Common myeloid progenitor, CD34-positive (primary cell): ENCODE measurements at regions not wholly inside any gene's neighbourhood (a gene's known extent, or its start where the extent isn't known, plus 50 kb on each side); places are given as distances from the start of the nearest gene placed in this dataset.

Source experiments
- CTCF ChIA-PET: fragments of 350-600 bp; sonication (Branson Sonifier 250); formaldehyde crosslinking; loops from one replicate; lab custom pipeline; 2021; ENCODE audit warnings: antibody characterized with exemption; lab: Charles Lee
- POLR2A ChIA-PET: fragments of 350-600 bp; sonication (Branson Sonifier 250); formaldehyde crosslinking; loops from one replicate; lab custom pipeline; 2021; ENCODE audit warnings: antibody characterized with exemption; lab: Charles Lee
- DNase-seq, 3 donors: peaks; one replicate each; pipeline versions ENCODE4 v3.0.0 to v3.0.0-alpha.2; 2013
- H3K27ac ChIP-seq, 2 experiments: 1 replicate in 1 of 2; 2 replicates in 1 of 2; pipeline ENCODE4 v1.7.0; 2013; ENCODE audit warnings: inconsistent platforms in 2 of 2, low read length in 2 of 2, mild to moderate bottlenecking in 2 of 2, low read depth in 1 of 2, moderate library complexity in 1 of 2; ENCODE audit not compliant: severe bottlenecking in 2 of 2, insufficient read depth in 1 of 2, poor library complexity in 1 of 2
- H3K27me3 ChIP-seq, 5 experiments: replicated peaks in 2 of 5; 1 replicate in 3 of 5; 2 replicates in 2 of 5; pipeline versions ENCODE4 v1.6.1 to v1.7.0; 2013; ENCODE audit warnings: low read length in 4 of 5, mild to moderate bottlenecking in 2 of 5, moderate library complexity in 2 of 5, inconsistent platforms in 1 of 5; ENCODE audit not compliant: insufficient read depth in 5 of 5, control insufficient read depth in 4 of 5
- H3K36me3 ChIP-seq, 4 experiments: 1 replicate in 2 of 4; 2 replicates in 2 of 4; pipeline versions ENCODE4 v1.6.1 to v1.7.0; 2013; ENCODE audit warnings: low read length in 3 of 4, control low read depth in 1 of 4, mild to moderate bottlenecking in 1 of 4; ENCODE audit not compliant: control insufficient read depth in 4 of 4, insufficient read depth in 4 of 4
- H3K4me1 ChIP-seq, 4 experiments: 1 replicate in 3 of 4; 2 replicates in 1 of 4; pipeline versions ENCODE4 v1.6.1 to v1.7.1; 2013; ENCODE audit warnings: low read length in 3 of 4, mild to moderate bottlenecking in 3 of 4, control low read depth in 1 of 4, inconsistent platforms in 1 of 4, moderate library complexity in 1 of 4; ENCODE audit not compliant: control insufficient read depth in 4 of 4, insufficient read depth in 4 of 4; ENCODE audit errors: control extremely low read depth in 1 of 4
- H3K4me3 ChIP-seq, 7 experiments: 1 replicate in 4 of 7; 2 replicates in 3 of 7; pipeline versions ENCODE4 v1.5.1 to v1.7.0; 2013; ENCODE audit warnings: mild to moderate bottlenecking in 7 of 7, low read length in 6 of 7, moderate library complexity in 6 of 7, inconsistent platforms in 2 of 7, low read depth in 2 of 7, control low read depth in 1 of 7; ENCODE audit not compliant: insufficient read depth in 4 of 7, control insufficient read depth in 1 of 7; ENCODE audit errors: extremely low read depth in 1 of 7
- H3K9me3 ChIP-seq, 5 experiments: 1 replicate in 4 of 5; 2 replicates in 1 of 5; pipeline versions ENCODE4 v1.6.1 to v1.7.1; 2013; ENCODE audit warnings: low read length in 4 of 5, mild to moderate bottlenecking in 2 of 5, inconsistent platforms in 1 of 5, low read depth in 1 of 5, moderate library complexity in 1 of 5; ENCODE audit not compliant: control insufficient read depth in 4 of 5, insufficient read depth in 2 of 5; ENCODE audit errors: control extremely low read depth in 1 of 5
- WGBS: methylation state at CpG from one replicate; pipeline ENCODE4 v1.1.5; 2013; ENCODE audit not compliant: insufficient coverage; 5-methylcytosine and 5-hydroxymethylcytosine counted together

GRCh38 chr3:189096092-189096491 is 75.7 kb upstream of the TPRG1 start:
- Histone ChIP-seq H3K4me1 (peaks cover 0 to 3% (median 1%) of the 10 kb centered on the region in 4 experiments), H3K4me3 (no peak overlapping the region), H3K27ac (no peak overlapping the region), H3K36me3 (no peaks in the 10 kb centered on the region), H3K9me3 (no peaks in the 10 kb centered on the region), H3K27me3 (no peaks in the 10 kb centered on the region)
- 80% methylated on average over 1 of the region's 1 CpG for WGBS
- POLR2A ChIA-PET = no interaction called here
- no peak for DNase-seq
- CTCF ChIA-PET = interaction anchor here (0.9 to 1.4 kb wide), 2 partner anchors 10 to 15 kb away, joined by 3 read pairs; no protein-coding TSS in a partner anchor

- H3K27ac ChIP-seq = no peak overlapping the region
- no peaks in the 10 kb centered on the region for H3K9me3 ChIP-seq
- DNase-seq = no peak
- WGBS = 86% methylated on average over 7 of the region's 12 CpGs
- H3K4me3 ChIP-seq = no peak overlapping the region
- H3K36me3 ChIP-seq = no peaks in the 10 kb centered on the region
- ChIA-PET CTCF (no interaction called here), POLR2A (no interaction called here)
- no peaks in the 10 kb centered on the region for H3K27me3 ChIP-seq
- peaks cover 0 to 3% (median 1%) of the 10 kb centered on the region in 4 experiments for H3K4me1 ChIP-seq
These were observed 72.7 kb upstream of the TPRG1 start for GRCh38 chr3:189099031-189099471.

GRCh38 chr3:189099505-189100290 is 72.1 kb upstream of the TPRG1 start:
- Histone ChIP-seq H3K4me3 (no peak overlapping the region), H3K27ac (no peak overlapping the region), H3K36me3 (no peaks in the 10 kb centered on the region), H3K27me3 (no peaks in the 10 kb centered on the region), H3K4me1 (peaks cover 0 to 3% (median 1%) of the 10 kb centered on the region in 4 experiments), H3K9me3 (peaks cover 0 to 1% (median 0%) of the 10 kb centered on the region in 5 experiments)
- DNase-seq = no peak
- CTCF ChIA-PET = no interaction called here
- POLR2A ChIA-PET = no interaction called here
- 99% methylated on average over 11 of the region's 12 CpGs for WGBS

GRCh38 chr3:189100866-189101265 is 70.9 kb upstream of the TPRG1 start:
- H3K27me3 ChIP-seq = no peaks in the 10 kb centered on the region
- ChIA-PET CTCF (no interaction called here), POLR2A (no interaction called here)
- H3K9me3 ChIP-seq = peaks cover 0 to 1% (median 0%) of the 10 kb centered on the region in 5 experiments
- peaks cover 0 to 3% (median 1%) of the 10 kb centered on the region in 4 experiments for H3K4me1 ChIP-seq
- no peaks in the 10 kb centered on the region for H3K36me3 ChIP-seq
- H3K27ac ChIP-seq = no peak overlapping the region
- no peak for DNase-seq
- WGBS = 94% methylated on average over 2 of the region's 2 CpGs
- H3K4me3 ChIP-seq = no peak overlapping the region

GRCh38 chr3:189101594-189101993 is 70.2 kb upstream of the TPRG1 start:
- Histone ChIP-seq H3K4me3 (no peak overlapping the region), H3K9me3 (peaks cover 0 to 1% (median 0%) of the 10 kb centered on the region in 5 experiments), H3K4me1 (peaks cover 0 to 3% (median 1%) of the 10 kb centered on the region in 4 experiments), H3K27me3 (no peaks in the 10 kb centered on the region), H3K36me3 (no peaks in the 10 kb centered on the region), H3K27ac (no peak overlapping the region)
- 100% methylated on average over 1 of the region's 2 CpGs for WGBS
- POLR2A ChIA-PET = no interaction called here
- CTCF ChIA-PET = no interaction called here
- no peak for DNase-seq

- H3K27ac ChIP-seq = no peak overlapping the region
- H3K9me3 ChIP-seq = peaks cover 0 to 1% (median 0%) of the 10 kb centered on the region in 5 experiments
- H3K27me3 ChIP-seq = no peaks in the 10 kb centered on the region
- H3K4me3 ChIP-seq = no peak overlapping the region
- peaks cover 0 to 1% (median under 1%) of the 10 kb centered on the region in 4 experiments for H3K4me1 ChIP-seq
- WGBS = no CpG with 5 or more reads among the region's 1 CpG
- H3K36me3 ChIP-seq = no peaks in the 10 kb centered on the region
- CTCF ChIA-PET = no interaction called here
- no peak for DNase-seq
- POLR2A ChIA-PET = no interaction called here
These were observed 68.6 kb upstream of the TPRG1 start for GRCh38 chr3:189103208-189103607.

- H3K4me3 ChIP-seq = no peak overlapping the region
- ChIA-PET CTCF (interaction anchor here (0.6 kb wide), 1 partner anchor 54 kb away, joined by 3 read pairs; no protein-coding TSS in a partner anchor), POLR2A (no interaction called here)
- H3K9me3 ChIP-seq = peaks cover 0 to 2% (median 0%) of the 10 kb centered on the region in 5 experiments
- no peaks in the 10 kb centered on the region for H3K4me1 ChIP-seq
- H3K36me3 ChIP-seq = no peaks in the 10 kb centered on the region
- 100% methylated on average over 1 of the region's 1 CpG for WGBS
- peaks cover 0 to 7% (median 2%) of the 10 kb centered on the region in 5 experiments for H3K27me3 ChIP-seq
- DNase-seq = no peak
- no peak overlapping the region for H3K27ac ChIP-seq
These were observed 63.7 kb upstream of the TPRG1 start for GRCh38 chr3:189108067-189108466.
